LNCAP (cell line): ENCODE measurements at regions not wholly inside any gene's neighbourhood (a gene's known extent, or its start where the extent isn't known, plus 50 kb on each side); places are given as distances from the start of the nearest gene placed in this dataset.

Experiments used
- TF ChIP-seq, protein P1 (sequence below): fragments of 450-650 bp; IDR thresholded peaks from 2 replicates; pipeline ENCODE4 v1.5.1; 2017; ENCODE audit warnings: mild to moderate bottlenecking

GRCh38 chr5:173513521-173513991, 102.9 kb downstream of the BOD1 start:
- TF ChIP-seq, protein P1, sequence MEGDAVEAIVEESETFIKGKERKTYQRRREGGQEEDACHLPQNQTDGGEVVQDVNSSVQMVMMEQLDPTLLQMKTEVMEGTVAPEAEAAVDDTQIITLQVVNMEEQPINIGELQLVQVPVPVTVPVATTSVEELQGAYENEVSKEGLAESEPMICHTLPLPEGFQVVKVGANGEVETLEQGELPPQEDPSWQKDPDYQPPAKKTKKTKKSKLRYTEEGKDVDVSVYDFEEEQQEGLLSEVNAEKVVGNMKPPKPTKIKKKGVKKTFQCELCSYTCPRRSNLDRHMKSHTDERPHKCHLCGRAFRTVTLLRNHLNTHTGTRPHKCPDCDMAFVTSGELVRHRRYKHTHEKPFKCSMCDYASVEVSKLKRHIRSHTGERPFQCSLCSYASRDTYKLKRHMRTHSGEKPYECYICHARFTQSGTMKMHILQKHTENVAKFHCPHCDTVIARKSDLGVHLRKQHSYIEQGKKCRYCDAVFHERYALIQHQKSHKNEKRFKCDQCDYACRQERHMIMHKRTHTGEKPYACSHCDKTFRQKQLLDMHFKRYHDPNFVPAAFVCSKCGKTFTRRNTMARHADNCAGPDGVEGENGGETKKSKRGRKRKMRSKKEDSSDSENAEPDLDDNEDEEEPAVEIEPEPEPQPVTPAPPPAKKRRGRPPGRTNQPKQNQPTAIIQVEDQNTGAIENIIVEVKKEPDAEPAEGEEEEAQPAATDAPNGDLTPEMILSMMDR: no peak

DNA sequence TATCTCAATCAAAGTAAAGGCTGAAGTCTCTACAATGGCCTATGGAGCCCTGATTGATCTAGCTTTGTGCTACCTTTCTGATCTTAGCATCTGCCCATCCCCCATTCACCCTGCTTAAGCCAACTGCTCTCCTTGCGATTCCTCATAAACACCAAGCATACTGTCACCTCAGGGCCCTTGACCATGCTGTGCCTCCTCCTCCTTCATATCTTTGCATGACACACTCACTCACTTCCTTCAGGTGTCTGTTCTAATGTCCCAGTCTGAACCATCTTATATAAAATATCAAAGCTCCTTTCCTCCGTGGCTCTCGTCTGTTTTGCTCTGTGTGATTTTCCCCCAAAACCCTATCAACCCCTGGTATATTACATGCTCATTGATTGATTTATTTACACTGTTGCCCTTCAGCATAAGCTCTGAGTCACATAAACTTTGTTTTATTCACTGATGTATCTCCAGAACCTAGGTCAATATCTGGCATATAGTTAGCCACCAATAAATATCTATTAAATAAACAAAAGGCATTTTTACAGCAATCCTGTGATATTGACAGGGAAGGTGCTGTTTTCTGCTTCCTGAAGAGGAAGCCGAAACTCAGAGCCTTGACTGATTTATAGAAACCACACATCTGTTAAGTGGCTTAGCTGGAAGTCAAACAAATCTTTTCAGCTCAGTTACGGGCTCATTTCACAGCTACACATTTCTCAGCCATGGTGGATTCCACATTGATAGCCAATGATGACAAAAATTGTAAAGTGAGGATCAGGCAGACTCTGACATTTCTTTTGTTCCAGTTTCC, 103.6 kb downstream of the BOD1 start:
- TF ChIP-seq, protein P1: no peak

GRCh38 chr5:173509060-173509459, 107.4 kb downstream of the BOD1 start:
- TF ChIP-seq, protein P1: no peak

GRCh38 chr5:173507171-173507570, 109.3 kb downstream of the BOD1 start:
- TF ChIP-seq, protein P1: no peak

DNA sequence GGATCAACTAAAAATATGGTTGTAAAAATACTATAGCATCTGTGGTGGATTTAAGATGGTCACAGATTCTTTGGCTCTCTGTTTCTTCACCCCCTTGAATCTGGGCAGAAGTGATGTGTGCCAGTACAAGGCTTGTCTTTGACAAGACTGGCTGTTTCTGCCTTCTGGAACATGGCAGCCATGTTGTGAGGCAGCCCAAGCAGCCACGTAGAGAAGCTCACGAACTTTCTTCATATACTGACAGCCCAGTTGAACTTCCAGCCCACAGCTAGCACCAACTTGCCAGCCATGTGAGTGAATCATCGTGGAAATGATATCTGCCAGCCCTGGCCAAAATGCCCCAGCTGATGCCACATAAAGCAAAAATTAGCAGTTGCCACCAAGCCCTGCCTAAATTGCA, 110.8 kb downstream of the BOD1 start:
- TF ChIP-seq, protein P1: no peak

DNA sequence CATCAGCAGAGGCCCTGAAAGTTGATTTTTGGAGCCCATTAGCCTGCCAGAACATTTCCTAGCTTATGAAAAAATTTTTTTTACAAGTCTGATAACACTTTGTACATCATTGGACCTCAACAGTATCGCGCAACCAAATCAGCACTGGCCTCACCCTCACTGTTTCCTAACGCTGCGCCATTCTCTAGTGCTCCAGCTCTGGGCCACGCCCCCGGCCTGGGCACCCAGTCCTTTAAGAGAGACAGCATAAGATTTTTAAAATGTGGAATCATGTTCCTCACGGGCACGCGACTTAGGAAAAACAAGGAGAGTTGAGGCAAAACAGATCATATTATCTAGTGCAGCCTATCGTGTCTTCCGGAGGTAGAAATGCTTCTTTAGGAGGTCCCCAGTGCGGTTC, 114.5 kb downstream of the BOD1 start:
- TF ChIP-seq, protein P1: no peak

DNA sequence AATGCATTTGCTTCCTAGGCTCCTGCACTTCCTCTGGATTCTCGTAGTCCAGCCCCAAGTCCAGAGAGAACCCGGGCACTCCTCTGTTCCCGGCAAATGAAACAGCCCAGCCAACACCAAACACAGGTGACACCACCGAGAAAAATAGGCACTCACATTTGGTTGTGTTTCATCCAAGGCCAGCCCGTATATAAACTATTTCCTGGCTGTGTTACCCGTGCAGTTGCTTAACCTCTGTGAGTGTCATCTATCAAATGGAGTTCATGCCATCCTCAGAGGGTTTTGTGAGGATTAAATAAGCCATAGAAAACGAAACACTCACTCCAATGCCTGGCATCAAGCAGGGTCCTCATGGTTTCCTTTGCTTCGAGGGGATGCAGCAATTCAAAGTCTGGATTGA, 115.2 kb downstream of the BOD1 start:
- TF ChIP-seq, protein P1: no peak
